CD8-positive, alpha-beta memory T cell (primary cell): ENCODE measurements at regions not wholly inside any gene's neighbourhood (a gene's known extent, or its start where the extent isn't known, plus 50 kb on each side); places are given as distances from the start of the nearest gene placed in this dataset.

Experiments used
- CTCF ChIA-PET: fragments of 350-600 bp; sonication (Branson Sonifier 250); formaldehyde crosslinking; loops from one replicate; lab custom pipeline; 2021; ENCODE audit warnings: antibody characterized with exemption; lab: Charles Lee
- POLR2A ChIA-PET: fragments of 350-600 bp; sonication (Branson Sonifier 250); formaldehyde crosslinking; loops from one replicate; lab custom pipeline; 2021; ENCODE audit warnings: antibody characterized with exemption; lab: Charles Lee
- DNase-seq, 5 donors: peaks; one replicate each; pipeline versions ENCODE4 v3.0.0 to v3.0.0-alpha.2; 2020 to 2022; ENCODE audit warnings: mixed read lengths in 1 of 5
- H3K27ac ChIP-seq: one replicate; pipeline ENCODE4 v1.7.0; 2013; ENCODE audit warnings: low read depth, mild to moderate bottlenecking, low read length, moderate library complexity
- H3K27me3 ChIP-seq: 2 replicates; pipeline ENCODE4 v1.7.0; 2013; ENCODE audit warnings: low read length, mild to moderate bottlenecking; ENCODE audit not compliant: insufficient read depth, poor library complexity, severe bottlenecking
- H3K36me3 ChIP-seq: 2 replicates; pipeline ENCODE4 v1.7.0; 2013; ENCODE audit warnings: mild to moderate bottlenecking, low read length, moderate library complexity; ENCODE audit not compliant: insufficient read depth
- H3K4me1 ChIP-seq: 2 replicates; pipeline ENCODE4 v1.7.0; 2013; ENCODE audit warnings: mild to moderate bottlenecking, low read length, moderate library complexity; ENCODE audit not compliant: insufficient read depth
- H3K4me3 ChIP-seq: 2 replicates; pipeline ENCODE4 v1.7.0; 2013; ENCODE audit warnings: mild to moderate bottlenecking, low read length
- H3K9me3 ChIP-seq: 2 replicates; pipeline ENCODE4 v1.7.0; 2013; ENCODE audit warnings: mild to moderate bottlenecking, low read length
- H3K27ac Mint-ChIP-seq, 8 donors: one replicate each; pipeline ENCODE4 v1.8.0; 2020 to 2021; ENCODE audit warnings: mixed read lengths in 8 of 8, mild to moderate bottlenecking in 6 of 8, inconsistent platforms in 3 of 8, moderate library complexity in 3 of 8
- H3K27me3 Mint-ChIP-seq, 2 donors: one replicate each; pipeline ENCODE4 v1.8.0; 2020 to 2021; ENCODE audit warnings: mixed read lengths in 2 of 2, mild to moderate bottlenecking in 1 of 2, moderate library complexity in 1 of 2
- H3K36me3 Mint-ChIP-seq, 3 donors: one replicate each; pipeline ENCODE4 v1.8.0; 2020 to 2021; ENCODE audit warnings: mixed read lengths in 3 of 3, inconsistent platforms in 1 of 3, mild to moderate bottlenecking in 1 of 3
- H3K4me1 Mint-ChIP-seq, 3 donors: one replicate each; pipeline ENCODE4 v1.8.0; 2020 to 2021; ENCODE audit warnings: mixed read lengths in 3 of 3, inconsistent platforms in 1 of 3, mild to moderate bottlenecking in 1 of 3
- H3K4me3 Mint-ChIP-seq, 7 donors: one replicate each; pipeline ENCODE4 v1.8.0; 2020 to 2021; ENCODE audit warnings: mixed read lengths in 7 of 7, mild to moderate bottlenecking in 6 of 7, moderate library complexity in 4 of 7, inconsistent platforms in 2 of 7
- H3K9me3 Mint-ChIP-seq, 5 donors: one replicate each; pipeline ENCODE4 v1.8.0; 2020 to 2022; ENCODE audit warnings: mixed read lengths in 5 of 5, mild to moderate bottlenecking in 3 of 5, moderate library complexity in 2 of 5, inconsistent platforms in 1 of 5

GRCh38 chr13:36543671-36544070 is 111.4 kb downstream of the CCNA1 start:
- Histone ChIP-seq H3K27me3 (no peaks in the 10 kb centered on the region), H3K27ac (no peak overlapping the region), H3K36me3 (no peaks in the 10 kb centered on the region), H3K9me3 (no peaks in the 10 kb centered on the region), H3K4me3 (no peak overlapping the region), H3K4me1 (no peaks in the 10 kb centered on the region)
- Mint-ChIP-seq H3K27me3 (no peaks in the 10 kb centered on the region), H3K4me3 (no peak overlapping the region), H3K36me3 (no peaks in the 10 kb centered on the region), H3K27ac (no peak overlapping the region), H3K9me3 (peaks cover 5 to 9% (median 7%) of the 10 kb centered on the region in 5 donors), H3K4me1 (no peaks in the 10 kb centered on the region)
- no peak for DNase-seq
- POLR2A ChIA-PET: no interaction called here
- CTCF ChIA-PET: no interaction called here

- no peaks in the 10 kb centered on the region for H3K9me3 ChIP-seq
- H3K27me3 ChIP-seq: no peaks in the 10 kb centered on the region
- no peak overlapping the region for H3K4me3 ChIP-seq
- POLR2A ChIA-PET: no interaction called here
- no peak for DNase-seq
- H3K36me3 ChIP-seq: no peaks in the 10 kb centered on the region
- H3K27ac ChIP-seq: no peak overlapping the region
- no peaks in the 10 kb centered on the region for H3K27me3 Mint-ChIP-seq
- CTCF ChIA-PET: no interaction called here
- no peaks in the 10 kb centered on the region for H3K36me3 Mint-ChIP-seq
- no peaks in the 10 kb centered on the region for H3K4me1 ChIP-seq
- no peak overlapping the region for H3K4me3 Mint-ChIP-seq
- no peaks in the 10 kb centered on the region for H3K4me1 Mint-ChIP-seq
- no peaks in the 10 kb centered on the region for H3K9me3 Mint-ChIP-seq
- H3K27ac Mint-ChIP-seq: no peak overlapping the region
These were observed 115.8 kb downstream of the CCNA1 start for GRCh38 chr13:36548129-36548528.

GRCh38 chr13:36549126-36549702 is 116.9 kb downstream of the CCNA1 start:
- Histone ChIP-seq H3K36me3 (no peaks in the 10 kb centered on the region), H3K27me3 (no peaks in the 10 kb centered on the region), H3K9me3 (no peaks in the 10 kb centered on the region), H3K27ac (no peak overlapping the region), H3K4me1 (no peaks in the 10 kb centered on the region), H3K4me3 (no peak overlapping the region)
- Mint-ChIP-seq H3K36me3 (no peaks in the 10 kb centered on the region), H3K27me3 (no peaks in the 10 kb centered on the region), H3K4me3 (no peak overlapping the region), H3K9me3 (no peaks in the 10 kb centered on the region), H3K4me1 (no peaks in the 10 kb centered on the region), H3K27ac (no peak overlapping the region)
- ChIA-PET POLR2A (no interaction called here), CTCF (no interaction called here)
- no peak for DNase-seq

GRCh38 chr13:36549755-36550154 is 117.5 kb downstream of the CCNA1 start:
- CTCF ChIA-PET: no interaction called here
- no peaks in the 10 kb centered on the region for H3K4me1 ChIP-seq
- no peaks in the 10 kb centered on the region for H3K27me3 Mint-ChIP-seq
- no peaks in the 10 kb centered on the region for H3K9me3 Mint-ChIP-seq
- no peak overlapping the region for H3K27ac Mint-ChIP-seq
- no peaks in the 10 kb centered on the region for H3K9me3 ChIP-seq
- no peaks in the 10 kb centered on the region for H3K36me3 Mint-ChIP-seq
- POLR2A ChIA-PET: no interaction called here
- H3K27ac ChIP-seq: no peak overlapping the region
- H3K27me3 ChIP-seq: no peaks in the 10 kb centered on the region
- no peak for DNase-seq
- H3K4me3 ChIP-seq: no peak overlapping the region
- H3K36me3 ChIP-seq: no peaks in the 10 kb centered on the region
- no peaks in the 10 kb centered on the region for H3K4me1 Mint-ChIP-seq
- no peak overlapping the region for H3K4me3 Mint-ChIP-seq

- Histone ChIP-seq H3K4me3 (no peak overlapping the region), H3K9me3 (no peaks in the 10 kb centered on the region), H3K27me3 (no peaks in the 10 kb centered on the region), H3K4me1 (no peaks in the 10 kb centered on the region), H3K27ac (no peak overlapping the region), H3K36me3 (no peaks in the 10 kb centered on the region)
- ChIA-PET CTCF (no interaction called here), POLR2A (no interaction called here)
- Mint-ChIP-seq H3K27me3 (no peaks in the 10 kb centered on the region), H3K27ac (no peak overlapping the region), H3K36me3 (no peaks in the 10 kb centered on the region), H3K9me3 (no peaks in the 10 kb centered on the region), H3K4me1 (no peaks in the 10 kb centered on the region), H3K4me3 (no peak overlapping the region)
- no peak for DNase-seq
These were observed 117.9 kb downstream of the CCNA1 start for GRCh38 chr13:36550177-36550576.

- POLR2A ChIA-PET: no interaction called here
- no peaks in the 10 kb centered on the region for H3K9me3 ChIP-seq
- no peaks in the 10 kb centered on the region for H3K27me3 Mint-ChIP-seq
- H3K27ac ChIP-seq: no peak overlapping the region
- DNase-seq: no peak
- no peaks in the 10 kb centered on the region for H3K4me1 Mint-ChIP-seq
- H3K4me1 ChIP-seq: no peaks in the 10 kb centered on the region
- H3K9me3 Mint-ChIP-seq: no peaks in the 10 kb centered on the region
- H3K4me3 Mint-ChIP-seq: no peak overlapping the region
- no peak overlapping the region for H3K27ac Mint-ChIP-seq
- H3K36me3 ChIP-seq: no peaks in the 10 kb centered on the region
- no peaks in the 10 kb centered on the region for H3K36me3 Mint-ChIP-seq
- H3K4me3 ChIP-seq: no peak overlapping the region
- H3K27me3 ChIP-seq: no peaks in the 10 kb centered on the region
- CTCF ChIA-PET: no interaction called here
These were observed 119.2 kb downstream of the CCNA1 start for GRCh38 chr13:36551445-36551844.

- no peak overlapping the region for H3K4me3 Mint-ChIP-seq
- H3K27me3 ChIP-seq: no peaks in the 10 kb centered on the region
- no peak overlapping the region for H3K27ac ChIP-seq
- H3K27me3 Mint-ChIP-seq: no peaks in the 10 kb centered on the region
- CTCF ChIA-PET: no interaction called here
- H3K36me3 ChIP-seq: no peaks in the 10 kb centered on the region
- no peaks in the 10 kb centered on the region for H3K9me3 Mint-ChIP-seq
- H3K9me3 ChIP-seq: no peaks in the 10 kb centered on the region
- POLR2A ChIA-PET: no interaction called here
- H3K4me1 ChIP-seq: no peaks in the 10 kb centered on the region
- H3K4me1 Mint-ChIP-seq: no peaks in the 10 kb centered on the region
- no peak for DNase-seq
- no peak overlapping the region for H3K27ac Mint-ChIP-seq
- H3K4me3 ChIP-seq: no peak overlapping the region
- no peaks in the 10 kb centered on the region for H3K36me3 Mint-ChIP-seq
These were observed 120.0 kb downstream of the CCNA1 start for GRCh38 chr13:36552334-36552733.

- H3K36me3 ChIP-seq: no peaks in the 10 kb centered on the region
- no peak for DNase-seq
- no peaks in the 10 kb centered on the region for H3K9me3 Mint-ChIP-seq
- H3K27me3 ChIP-seq: no peaks in the 10 kb centered on the region
- no peak overlapping the region for H3K27ac Mint-ChIP-seq
- H3K27me3 Mint-ChIP-seq: no peaks in the 10 kb centered on the region
- ChIA-PET CTCF (no interaction called here), POLR2A (no interaction called here)
- no peaks in the 10 kb centered on the region for H3K4me1 ChIP-seq
- H3K36me3 Mint-ChIP-seq: no peaks in the 10 kb centered on the region
- H3K27ac ChIP-seq: no peak overlapping the region
- H3K4me3 Mint-ChIP-seq: no peak overlapping the region
- no peaks in the 10 kb centered on the region for H3K9me3 ChIP-seq
- no peak overlapping the region for H3K4me3 ChIP-seq
- H3K4me1 Mint-ChIP-seq: no peaks in the 10 kb centered on the region
These were observed 120.3 kb upstream of the SERTM1 start for GRCh38 chr13:36553491-36553890.
